DOHH2 (cell line): ENCODE measurements at regions not wholly inside any gene's neighbourhood (a gene's known extent, or its start where the extent isn't known, plus 50 kb on each side); places are given as distances from the start of the nearest gene placed in this dataset.

Experiments
- CTCF ChIP-seq: fragments of 200-600 bp; sonication (generic); IDR thresholded peaks from one replicate; pipeline ENCODE4 v1.5.1; 2014; ENCODE audit warnings: antibody characterized with exemption, mild to moderate bottlenecking, low read depth, low read length; ENCODE audit not compliant: poor library complexity, severe bottlenecking
- EZH2phosphoT487 ChIP-seq: fragments of 200-600 bp; sonication (generic); IDR thresholded peaks from 2 replicates; pipeline ENCODE4 v1.6.1; 2017; ENCODE audit warnings: borderline replicate concordance, mild to moderate bottlenecking, antibody characterized with exemption, low read length, moderate library complexity, mixed read lengths

- no peak for TF ChIP-seq CTCF
- no peak for TF ChIP-seq EZH2phosphoT487
Measured at GRCh38 chr2:164052006-164052405, 316.2 kb upstream of the FIGN start.
